Neural progenitor cell (in vitro differentiated cells): ENCODE measurements at regions not wholly inside any gene's neighbourhood (a gene's known extent, or its start where the extent isn't known, plus 50 kb on each side); places are given as distances from the start of the nearest gene placed in this dataset.

ENCODE experiments used
- DNase-seq: peaks from one replicate; pipeline ENCODE4 v3.0.0-alpha.2; 2016; ENCODE audit warnings: low spot score
- H2AFZ ChIP-seq: fragments of 200-600 bp; sonication (generic); replicated peaks from 2 replicates; pipeline ENCODE4 v1.6.1; 2016; ENCODE audit warnings: antibody characterized with exemption
- H3F3A ChIP-seq: fragments of 200-600 bp; sonication (generic); 2 replicates; pipeline ENCODE4 v1.6.1; 2016; ENCODE audit warnings: antibody characterized with exemption, low read depth
- H3K27ac ChIP-seq: fragments of 200-600 bp; sonication (generic); 2 replicates; pipeline ENCODE4 v1.5.1; 2016; ENCODE audit warnings: mild to moderate bottlenecking
- H3K27me3 ChIP-seq: fragments of 200-600 bp; sonication (generic); 2 replicates; pipeline ENCODE4 v1.6.1; 2016; ENCODE audit warnings: mild to moderate bottlenecking, moderate library complexity
- H3K36me3 ChIP-seq: fragments of 200-600 bp; sonication (generic); 2 replicates; pipeline ENCODE4 v1.5.1; 2016
- H3K4me1 ChIP-seq: fragments of 200-600 bp; sonication (generic); 2 replicates; pipeline ENCODE4 v1.6.1; 2016; ENCODE audit warnings: mixed run types
- H3K4me2 ChIP-seq: fragments of 200-600 bp; sonication (generic); 2 replicates; pipeline ENCODE4 v1.6.1; 2016
- H3K4me3 ChIP-seq: fragments of 200-600 bp; sonication (generic); 2 replicates; pipeline ENCODE4 v1.5.1; 2016
- H3K79me2 ChIP-seq: fragments of 200-600 bp; sonication (generic); 2 replicates; pipeline ENCODE4 v1.6.1; 2016; ENCODE audit warnings: low read depth
- H3K9ac ChIP-seq: fragments of 200-600 bp; sonication (generic); 2 replicates; pipeline ENCODE4 v1.6.1; 2016
- H3K9me3 ChIP-seq: fragments of 200-600 bp; sonication (generic); 2 replicates; pipeline ENCODE4 v1.5.1; 2016; ENCODE audit warnings: low read depth
- H4K20me1 ChIP-seq: fragments of 200-600 bp; sonication (generic); 2 replicates; pipeline ENCODE4 v1.6.1; 2016; ENCODE audit warnings: low read depth
- H3K27ac Mint-ChIP-seq: 3 replicates; pipeline ENCODE4 v1.8.0; 2021; ENCODE audit warnings: mixed read lengths
- H3K27me3 Mint-ChIP-seq: 2 replicates; pipeline ENCODE4 v1.8.0; 2022; ENCODE audit warnings: low read depth, mild to moderate bottlenecking, inconsistent platforms, moderate library complexity, mixed read lengths; ENCODE audit not compliant: insufficient read depth
- H3K36me3 Mint-ChIP-seq: 3 replicates; pipeline ENCODE4 v1.8.0; 2021; ENCODE audit warnings: mixed read lengths
- H3K4me1 Mint-ChIP-seq: 3 replicates; pipeline ENCODE4 v1.8.0; 2021; ENCODE audit warnings: mixed read lengths
- H3K4me3 Mint-ChIP-seq: 3 replicates; pipeline ENCODE4 v1.8.0; 2021; ENCODE audit warnings: mild to moderate bottlenecking, moderate library complexity, mixed read lengths
- H3K9me3 Mint-ChIP-seq: 3 replicates; pipeline ENCODE4 v1.8.0; 2020; ENCODE audit warnings: mixed read lengths
- CTCF ChIP-seq: fragments of 200-600 bp; sonication (generic); IDR thresholded peaks from 2 replicates; pipeline ENCODE4 v1.5.1; 2017; ENCODE audit warnings: antibody characterized with exemption, mild to moderate bottlenecking
- EZH2 ChIP-seq: fragments of 200-600 bp; sonication (generic); IDR thresholded peaks from 2 replicates; pipeline ENCODE4 v1.6.1; 2017; ENCODE audit warnings: antibody characterized with exemption, mild to moderate bottlenecking, moderate library complexity
- EZH2phosphoT487 ChIP-seq: fragments of 200-600 bp; sonication (generic); IDR thresholded peaks from 2 replicates; pipeline ENCODE4 v1.6.1; 2017; ENCODE audit warnings: antibody characterized with exemption

GRCh38 chr2:155747531-155747930, 585.0 kb downstream of the NR4A2 start:
- Mint-ChIP-seq H3K27me3 (peaks cover 2% of the 10 kb centered on the region), H3K4me3 (no peak overlapping the region), H3K9me3 (peaks cover 2% of the 10 kb centered on the region), H3K27ac (peak overlapping the region; percentile 36), H3K4me1 (peaks cover 2% of the 10 kb centered on the region), H3K36me3 (no peaks in the 10 kb centered on the region)
- Histone ChIP-seq H3K27ac (no peak overlapping the region), H2AFZ (no peak overlapping the region), H3K9ac (no peak overlapping the region), H3K4me2 (no peak overlapping the region), H3K27me3 (no peaks in the 10 kb centered on the region), H3K9me3 (no peaks in the 10 kb centered on the region), H3K79me2 (no peaks in the 10 kb centered on the region), H3K4me1 (no peaks in the 10 kb centered on the region), H4K20me1 (no peaks in the 10 kb centered on the region), H3K4me3 (no peak overlapping the region), H3K36me3 (no peaks in the 10 kb centered on the region), H3F3A (no peaks in the 10 kb centered on the region)
- no peak for DNase-seq
- no peak for TF ChIP-seq EZH2phosphoT487
- no peak for TF ChIP-seq CTCF
- TF ChIP-seq EZH2, result no peak

- Histone ChIP-seq H3K9ac (no peak overlapping the region), H3K27me3 (no peaks in the 10 kb centered on the region), H4K20me1 (no peaks in the 10 kb centered on the region), H3K4me2 (no peak overlapping the region), H2AFZ (no peak overlapping the region), H3F3A (peaks cover 9% of the 10 kb centered on the region), H3K9me3 (no peaks in the 10 kb centered on the region), H3K36me3 (no peaks in the 10 kb centered on the region), H3K27ac (no peak overlapping the region), H3K4me1 (peaks cover 11% of the 10 kb centered on the region), H3K79me2 (no peaks in the 10 kb centered on the region), H3K4me3 (no peak overlapping the region)
- Mint-ChIP-seq H3K36me3 (no peaks in the 10 kb centered on the region), H3K4me1 (peaks cover 36% of the 10 kb centered on the region), H3K27ac (no peak overlapping the region), H3K4me3 (no peak overlapping the region), H3K27me3 (no peaks in the 10 kb centered on the region), H3K9me3 (no peaks in the 10 kb centered on the region)
- peak; percentile 52 for DNase-seq
- TF ChIP-seq CTCF (no peak), EZH2 (no peak), EZH2phosphoT487 (no peak)
Observed at GRCh38 chr2:155733091-155733853, 599.2 kb downstream of the NR4A2 start.

GRCh38 chr2:155730804-155731203, 601.7 kb downstream of the NR4A2 start:
- no peaks in the 10 kb centered on the region for H3K27me3 Mint-ChIP-seq
- no peak overlapping the region for H3K4me2 ChIP-seq
- no peak overlapping the region for H3K4me3 Mint-ChIP-seq
- H3K36me3 ChIP-seq, result no peaks in the 10 kb centered on the region
- TF ChIP-seq EZH2 (no peak), CTCF (no peak), EZH2phosphoT487 (no peak)
- no peaks in the 10 kb centered on the region for H3K36me3 Mint-ChIP-seq
- H3K4me1 ChIP-seq, result peaks cover 18% of the 10 kb centered on the region
- no peaks in the 10 kb centered on the region for H3K27me3 ChIP-seq
- H3K9ac ChIP-seq, result no peak overlapping the region
- no peak overlapping the region for H3K27ac Mint-ChIP-seq
- H3K4me3 ChIP-seq, result no peak overlapping the region
- H3K4me1 Mint-ChIP-seq, result peaks cover 47% of the 10 kb centered on the region
- H3K79me2 ChIP-seq, result no peaks in the 10 kb centered on the region
- H3K9me3 Mint-ChIP-seq, result no peaks in the 10 kb centered on the region
- peaks cover 9% of the 10 kb centered on the region for H3F3A ChIP-seq
- no peak overlapping the region for H3K27ac ChIP-seq
- no peak overlapping the region for H2AFZ ChIP-seq
- no peaks in the 10 kb centered on the region for H3K9me3 ChIP-seq
- peak; percentile 22 for DNase-seq
- no peaks in the 10 kb centered on the region for H4K20me1 ChIP-seq
